ENCODE measurements at regions not wholly inside any gene's neighbourhood (a gene's known extent, or its start where the extent isn't known, plus 50 kb on each side); places are given as distances from the start of the nearest gene placed in this dataset.

- no peaks in the 10 kb centered on the region for H3K4me1 ChIP-seq (ENCODE audit: insufficient read depth, low read length, poor library complexity, severe bottlenecking)
- DNase-seq (ENCODE audit: low spot score), result no peak
- intact Hi-C loops (cut with micrococcal nuclease; ENCODE audit: unreplicated experiment), result no loop called here
- no peak overlapping the region for H3K4me3 ChIP-seq (ENCODE audit: low read depth, low read length, poor library complexity, severe bottlenecking)
- ChIA-PET POLR2A (ENCODE audit: low non-redundant PET) (no interaction called here), CTCF (no interaction called here)
- H3K27ac ChIP-seq (ENCODE audit: low read depth, low read length, poor library complexity, severe bottlenecking), result no peak overlapping the region
- H3K36me3 ChIP-seq (ENCODE audit: insufficient read depth, low read length, poor library complexity, severe bottlenecking), result no peaks in the 10 kb centered on the region
- BruUV-seq (replicated peaks), result no TSS peak
- peaks cover 65% of the 10 kb centered on the region for H3K27me3 ChIP-seq (replicated peaks; ENCODE audit: insufficient read depth, low read depth, low read length, poor library complexity)
- no peaks in the 10 kb centered on the region for H3K9me3 ChIP-seq (ENCODE audit: low read depth, low read length, poor library complexity, severe bottlenecking)
- TF ChIP-seq EZH2 (IDR thresholded peaks at IDR 0.05; ENCODE audit: borderline replicate concordance, low read depth, low read length, poor library complexity, severe bottlenecking) (no peak), CTCF (conservative IDR thresholded peaks at IDR 0.05; ENCODE audit: low read depth, low read length) (no peak)
Observed at GRCh38 chr13:72316716-72317115, 410.7 kb downstream of the MZT1 start.

- TF ChIP-seq EZH2 (IDR thresholded peaks at IDR 0.05; ENCODE audit: borderline replicate concordance, low read depth, low read length, poor library complexity, severe bottlenecking) (no peak), CTCF (conservative IDR thresholded peaks at IDR 0.05; ENCODE audit: low read depth, low read length) (no peak)
- no TSS peak for BruUV-seq (replicated peaks)
- ChIA-PET POLR2A (ENCODE audit: low non-redundant PET) (no interaction called here), CTCF (no interaction called here)
- DNase-seq (ENCODE audit: low spot score), result no peak
- no peaks in the 10 kb centered on the region for H3K4me1 ChIP-seq (ENCODE audit: insufficient read depth, low read length, poor library complexity, severe bottlenecking)
- no peaks in the 10 kb centered on the region for H3K9me3 ChIP-seq (ENCODE audit: low read depth, low read length, poor library complexity, severe bottlenecking)
- intact Hi-C loops (cut with micrococcal nuclease; ENCODE audit: unreplicated experiment), result no loop called here
- H3K4me3 ChIP-seq (ENCODE audit: low read depth, low read length, poor library complexity, severe bottlenecking), result no peak overlapping the region
- no peak overlapping the region for H3K27ac ChIP-seq (ENCODE audit: low read depth, low read length, poor library complexity, severe bottlenecking)
- peaks cover 76% of the 10 kb centered on the region for H3K27me3 ChIP-seq (replicated peaks; ENCODE audit: insufficient read depth, low read depth, low read length, poor library complexity)
- H3K36me3 ChIP-seq (ENCODE audit: insufficient read depth, low read length, poor library complexity, severe bottlenecking), result no peaks in the 10 kb centered on the region
Observed at GRCh38 chr13:72315312-72315711, 412.1 kb downstream of the MZT1 start.

DNA sequence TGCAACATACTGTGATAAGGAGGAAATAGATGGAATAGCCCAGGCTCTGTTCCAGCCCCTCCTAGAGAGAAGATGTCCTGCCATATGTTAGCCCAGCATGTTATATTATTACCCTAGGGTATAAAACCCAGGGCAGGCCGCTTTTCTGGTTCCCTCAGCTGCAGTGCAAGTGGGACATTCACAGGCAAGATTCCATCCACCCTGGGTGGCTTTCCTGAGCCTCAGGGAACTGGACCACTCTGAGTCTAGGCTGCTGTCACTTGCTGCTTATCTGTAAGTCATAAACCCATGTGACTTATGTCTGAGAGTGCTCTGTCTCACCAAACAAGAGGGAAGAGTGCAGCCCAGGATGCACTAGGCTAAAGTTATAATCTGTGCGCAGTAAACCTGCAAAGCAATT is 413.2 kb downstream of the MZT1 start:
- TF ChIP-seq CTCF (conservative IDR thresholded peaks at IDR 0.05; ENCODE audit: low read depth, low read length) (no peak), EZH2 (IDR thresholded peaks at IDR 0.05; ENCODE audit: borderline replicate concordance, low read depth, low read length, poor library complexity, severe bottlenecking) (no peak)
- no TSS peak for BruUV-seq (replicated peaks)
- POLR2A ChIA-PET (ENCODE audit: low non-redundant PET), result no interaction called here
- no peaks in the 10 kb centered on the region for H3K9me3 ChIP-seq (ENCODE audit: low read depth, low read length, poor library complexity, severe bottlenecking)
- intact Hi-C loops (cut with micrococcal nuclease; ENCODE audit: unreplicated experiment), result no loop called here
- peak; percentile 1 for DNase-seq (ENCODE audit: low spot score)
- no peak overlapping the region for H3K27ac ChIP-seq (ENCODE audit: low read depth, low read length, poor library complexity, severe bottlenecking)
- peaks cover 87% of the 10 kb centered on the region for H3K27me3 ChIP-seq (replicated peaks; ENCODE audit: insufficient read depth, low read depth, low read length, poor library complexity)
- no peaks in the 10 kb centered on the region for H3K36me3 ChIP-seq (ENCODE audit: insufficient read depth, low read length, poor library complexity, severe bottlenecking)
- CTCF ChIA-PET, result no interaction called here
- H3K4me3 ChIP-seq (ENCODE audit: low read depth, low read length, poor library complexity, severe bottlenecking), result no peak overlapping the region
- no peaks in the 10 kb centered on the region for H3K4me1 ChIP-seq (ENCODE audit: insufficient read depth, low read length, poor library complexity, severe bottlenecking)
